Activated CD8-positive, alpha-beta memory T cell treated with anti-CD3 and anti-CD28 coated beads, Interleukin-2, amount 50 U/mL, for 4 hours (primary cell): ENCODE measurements at regions not wholly inside any gene's neighbourhood (a gene's known extent, or its start where the extent isn't known, plus 50 kb on each side); places are given as distances from the start of the nearest gene placed in this dataset.
"Not testable (repeated sequence)": the region's sequence is repeated elsewhere in the genome, so short reads cannot be mapped to it uniquely, and the experiment has no call there.

Source experiments
- DNase-seq: peaks from one replicate; pipeline ENCODE4 v3.0.0-alpha.2; 2020

- DNase-seq = no peak
These were observed 359.2 kb downstream of the IRS2 start for GRCh38 chr13:109427148-109427547.

GRCh38 chr13:109426690-109426990, 359.7 kb downstream of the IRS2 start:
- no peak for DNase-seq

GRCh38 chr13:109425821-109426689, 360.3 kb downstream of the IRS2 start:
- DNase-seq = no peak

GRCh38 chr13:109422161-109422560, 364.2 kb downstream of the IRS2 start:
- DNase-seq = no peak

- DNase-seq = no peak
These were observed 366.5 kb downstream of the IRS2 start for GRCh38 chr13:109419896-109420295.

- DNase-seq = no peak
These were observed 368.3 kb downstream of the IRS2 start for GRCh38 chr13:109418111-109418510.

GRCh38 chr13:109416001-109416400, 370.4 kb downstream of the IRS2 start:
- DNase-seq = no peak

- no peak for DNase-seq
These were observed 371.3 kb downstream of the IRS2 start for GRCh38 chr13:109415057-109415456.

GRCh38 chr13:109412283-109412901, 374.0 kb downstream of the IRS2 start:
- DNase-seq = no peak

GRCh38 chr13:109410868-109411267, 375.5 kb downstream of the IRS2 start:
- no peak for DNase-seq

GRCh38 chr13:109408591-109409382, 377.6 kb downstream of the IRS2 start:
- DNase-seq = no peak

GRCh38 chr13:109406376-109406992, 379.9 kb downstream of the IRS2 start:
- no peak for DNase-seq

GRCh38 chr13:109403012-109403421, 383.4 kb downstream of the IRS2 start:
- no peak for DNase-seq

- DNase-seq = no peak
These were observed 384.5 kb downstream of the IRS2 start for GRCh38 chr13:109401891-109402290.

GRCh38 chr13:109401307-109401706, 385.1 kb downstream of the IRS2 start:
- no peak for DNase-seq

- DNase-seq = no peak
These were observed 385.6 kb downstream of the IRS2 start for GRCh38 chr13:109400624-109401257.

- no peak for DNase-seq
These were observed 386.2 kb downstream of the IRS2 start for GRCh38 chr13:109400209-109400608.

- DNase-seq = not testable (repeated sequence)
These were observed 388.3 kb downstream of the IRS2 start for GRCh38 chr13:109398071-109398470.

- DNase-seq = no peak
These were observed 389.1 kb downstream of the IRS2 start for GRCh38 chr13:109397285-109397684.

- DNase-seq = no peak
These were observed 390.1 kb downstream of the IRS2 start for GRCh38 chr13:109396266-109396665.

GRCh38 chr13:109395014-109395413, 391.4 kb downstream of the IRS2 start:
- no peak for DNase-seq

- DNase-seq = no peak
These were observed 391.9 kb downstream of the IRS2 start for GRCh38 chr13:109394311-109394988.
